ENCODE measurements at regions not wholly inside any gene's neighbourhood (a gene's known extent, or its start where the extent isn't known, plus 50 kb on each side); places are given as distances from the start of the nearest gene placed in this dataset.

DNA sequence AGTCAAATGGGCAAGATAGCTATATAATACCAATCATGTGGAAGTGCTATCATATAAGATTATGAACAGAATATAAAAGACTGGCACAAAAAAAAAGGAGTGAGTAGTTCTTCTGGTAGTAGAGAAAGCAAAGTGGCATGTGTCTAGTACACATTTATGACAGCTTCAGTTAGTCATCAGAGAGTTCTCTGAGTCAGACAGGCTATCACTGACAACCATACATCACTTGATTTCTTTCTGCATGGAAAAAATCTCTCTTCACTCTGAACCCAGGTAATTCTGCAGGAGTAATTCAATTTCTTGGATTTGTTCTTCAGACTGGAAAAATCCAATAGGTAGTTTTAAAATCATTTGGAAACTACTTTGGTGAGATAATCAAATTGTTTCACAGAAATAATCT is 286.8 kb upstream of the ANO3 start:
- TF ChIP-seq, protein P1, sequence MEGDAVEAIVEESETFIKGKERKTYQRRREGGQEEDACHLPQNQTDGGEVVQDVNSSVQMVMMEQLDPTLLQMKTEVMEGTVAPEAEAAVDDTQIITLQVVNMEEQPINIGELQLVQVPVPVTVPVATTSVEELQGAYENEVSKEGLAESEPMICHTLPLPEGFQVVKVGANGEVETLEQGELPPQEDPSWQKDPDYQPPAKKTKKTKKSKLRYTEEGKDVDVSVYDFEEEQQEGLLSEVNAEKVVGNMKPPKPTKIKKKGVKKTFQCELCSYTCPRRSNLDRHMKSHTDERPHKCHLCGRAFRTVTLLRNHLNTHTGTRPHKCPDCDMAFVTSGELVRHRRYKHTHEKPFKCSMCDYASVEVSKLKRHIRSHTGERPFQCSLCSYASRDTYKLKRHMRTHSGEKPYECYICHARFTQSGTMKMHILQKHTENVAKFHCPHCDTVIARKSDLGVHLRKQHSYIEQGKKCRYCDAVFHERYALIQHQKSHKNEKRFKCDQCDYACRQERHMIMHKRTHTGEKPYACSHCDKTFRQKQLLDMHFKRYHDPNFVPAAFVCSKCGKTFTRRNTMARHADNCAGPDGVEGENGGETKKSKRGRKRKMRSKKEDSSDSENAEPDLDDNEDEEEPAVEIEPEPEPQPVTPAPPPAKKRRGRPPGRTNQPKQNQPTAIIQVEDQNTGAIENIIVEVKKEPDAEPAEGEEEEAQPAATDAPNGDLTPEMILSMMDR (IDR thresholded peaks at IDR 0.05), result no peak
- TF ChIP-seq ZNF302 (CRISPR knock-in tag; IDR thresholded peaks at IDR 0.05) (no peak), HDAC2 (IDR thresholded peaks at IDR 0.05) (no peak), SMC3 (IDR thresholded peaks at IDR 0.05) (no peak), RAD21 (conservative IDR thresholded peaks at IDR 0.05 in 1 of 2, IDR thresholded peaks at IDR 0.05 in 1 of 2) (no peak)

Data from A549 (cell line).